Endothelial cell of umbilical vein (primary cell): ENCODE measurements at regions not wholly inside any gene's neighbourhood (a gene's known extent, or its start where the extent isn't known, plus 50 kb on each side); places are given as distances from the start of the nearest gene placed in this dataset.

Experiments used
- CTCF ChIP-seq, 2 donors: IDR thresholded peaks; 1 replicate in 1 of 2; 2 replicates in 1 of 2; pipeline ENCODE4 v1.5.1; 2011; ENCODE audit warnings: low read length in 2 of 2, mild to moderate bottlenecking in 2 of 2, moderate library complexity in 2 of 2, control low read depth in 1 of 2, inconsistent platforms in 1 of 2, low read depth in 1 of 2; ENCODE audit not compliant: insufficient read depth in 1 of 2; ENCODE audit errors: extremely low read depth in 1 of 2
- EZH2 ChIP-seq: IDR thresholded peaks from 2 replicates; pipeline ENCODE4 v1.6.1; 2012; ENCODE audit warnings: borderline replicate concordance, low read depth, mild to moderate bottlenecking, moderate library complexity, low read length, inconsistent platforms; ENCODE audit not compliant: severe bottlenecking
- POLR2A ChIP-seq: IDR thresholded peaks from 2 replicates; pipeline ENCODE4 v1.6.1; 2012; ENCODE audit warnings: low read depth, mild to moderate bottlenecking, control low read depth, low read length
- POLR2AphosphoS5 ChIP-seq: IDR thresholded peaks from 2 replicates; pipeline ENCODE4 v1.6.1; 2012; ENCODE audit warnings: low read depth, mild to moderate bottlenecking, control low read depth, low read length, moderate library complexity; ENCODE audit not compliant: insufficient read depth

GRCh38 chr6:101326411-101326810 is 67.1 kb upstream of the GRIK2 start:
- TF ChIP-seq EZH2 (no peak), POLR2AphosphoS5 (no peak), POLR2A (no peak), CTCF (IDR thresholded peaks at IDR 0.05; ENCODE audit: extremely low read depth in 1 of 2, insufficient read depth in 1 of 2, low read depth in 1 of 2, low read length in 2 of 2) (no peak)
